H1 (cell line): ENCODE measurements at regions not wholly inside any gene's neighbourhood (a gene's known extent, or its start where the extent isn't known, plus 50 kb on each side); places are given as distances from the start of the nearest gene placed in this dataset.

ENCODE experiments used
- CEBPB ChIP-seq: IDR thresholded peaks from 2 replicates; pipeline ENCODE4 v1.6.1; 2012; ENCODE audit warnings: low read depth, low read length
- KDM4A ChIP-seq: IDR thresholded peaks from one replicate; pipeline ENCODE4 v1.7.1; 2012; ENCODE audit warnings: low read depth, mild to moderate bottlenecking, moderate library complexity, low read length, inconsistent platforms; ENCODE audit not compliant: severe bottlenecking
- MAX ChIP-seq: IDR thresholded peaks from 2 replicates; pipeline ENCODE4 v1.6.1; 2012; ENCODE audit warnings: inconsistent platforms
- RAD21 ChIP-seq, 2 experiments: IDR thresholded peaks in 1 of 2; conservative IDR thresholded peaks in 1 of 2; 2 replicates each; pipeline ENCODE4 v1.6.1; 2011; ENCODE audit warnings: low read depth in 2 of 2, low read length in 2 of 2, improper control_type of control experiment in 1 of 2, inconsistent platforms in 1 of 2, mild to moderate bottlenecking in 1 of 2, moderate library complexity in 1 of 2

DNA sequence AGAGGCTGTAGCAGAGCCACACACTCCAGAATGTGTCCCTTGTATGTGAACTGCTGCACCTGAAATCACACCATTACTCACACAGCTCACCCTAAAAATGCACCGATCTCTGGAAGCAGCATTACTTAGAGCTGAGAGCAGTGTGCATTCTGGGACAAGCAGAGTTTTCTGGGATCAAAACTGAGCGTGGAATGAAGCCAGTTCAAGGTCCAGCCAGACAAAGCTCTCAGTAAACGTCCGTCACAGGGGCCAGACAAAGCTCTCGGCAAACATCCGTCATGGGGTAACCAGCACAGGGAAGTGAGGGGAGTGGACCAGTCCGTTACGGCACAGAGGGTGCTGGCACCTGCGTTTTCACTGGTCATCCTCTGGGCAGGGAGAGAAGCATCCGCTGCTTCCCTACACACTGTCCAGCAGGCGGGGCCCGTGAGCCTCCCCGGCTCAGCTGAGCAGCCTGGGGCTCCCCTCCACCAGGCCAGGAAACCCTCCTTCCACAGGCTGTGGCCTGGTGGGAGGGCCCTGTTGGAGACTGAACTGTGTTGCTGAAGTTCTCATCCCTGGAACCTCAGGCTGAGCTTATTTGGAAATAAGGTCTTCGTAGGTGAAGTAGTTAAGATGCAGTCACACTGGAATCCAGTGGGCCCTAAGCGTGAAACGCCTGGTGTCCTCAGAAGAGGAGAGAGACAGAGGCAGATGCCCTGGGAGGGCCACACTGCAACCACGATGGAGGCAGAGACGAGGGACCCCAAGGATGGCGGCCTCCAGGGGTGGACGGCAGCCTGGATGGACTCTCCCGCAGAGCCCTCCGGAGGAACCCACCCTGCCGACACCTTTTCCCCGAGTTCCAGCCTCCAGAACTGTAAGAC is 883.9 kb downstream of the BRD1 start (continued):
- TF ChIP-seq MAX (0 out of 2 replicates have a peak, but pooled peaks have one; percentile 9), RAD21 (IDR thresholded peaks at IDR 0.05 in 1 of 2, conservative IDR thresholded peaks at IDR 0.05 in 1 of 2; ENCODE audit: low read depth in 2 of 2, low read length in 2 of 2) (peak; percentile 77 to 87), CEBPB (no peak), KDM4A (no peak)
